HG03439 (cell line): ENCODE measurements at regions not wholly inside any gene's neighbourhood (a gene's known extent, or its start where the extent isn't known, plus 50 kb on each side); places are given as distances from the start of the nearest gene placed in this dataset.
A peak's percentile ranks its signal among the peaks of the same experiment; 100 is the strongest.
"Not testable (repeated sequence)": the region's sequence is repeated elsewhere in the genome, so short reads cannot be mapped to it uniquely, and the experiment has no call there.

Source experiments
- ATAC-seq: cut with Tn5 transposase; IDR thresholded peaks from one replicate; pipeline ENCODE4 v1.9.1; 2021; ENCODE audit warnings: mild to moderate bottlenecking, moderate library complexity; ENCODE audit not compliant: unreplicated experiment

GRCh38 chr1:199184180-199184579 lies 545.3 kb downstream of the PTPRC start:
- no peak for ATAC-seq

GRCh38 chr1:199194862-199195261 lies 556.0 kb downstream of the PTPRC start:
- ATAC-seq = no peak

DNA sequence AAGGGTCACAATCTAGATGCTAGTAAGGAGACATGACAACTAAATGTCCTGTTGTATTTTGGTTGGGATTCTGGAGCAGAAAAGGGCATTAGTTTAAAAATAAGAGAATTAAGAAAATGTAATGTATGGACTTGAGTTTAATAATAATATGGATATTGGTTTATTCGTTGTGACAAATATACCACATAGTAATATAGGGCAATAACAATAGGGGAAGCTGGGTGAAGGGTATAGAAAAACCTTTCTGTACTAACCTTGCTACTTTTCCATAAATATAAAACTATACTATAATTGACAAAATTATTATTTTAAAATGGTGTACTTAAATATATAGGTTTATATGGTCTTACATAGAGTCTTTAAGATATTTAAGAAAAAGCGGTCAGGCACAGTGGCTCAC lies 558.9 kb downstream of the PTPRC start:
- no peak for ATAC-seq

GRCh38 chr1:199202331-199202730 lies 563.5 kb downstream of the PTPRC start:
- ATAC-seq = no peak

- no peak for ATAC-seq
Observed at GRCh38 chr1:199204231-199204630, 565.4 kb downstream of the PTPRC start.

- no peak for ATAC-seq
Observed at GRCh38 chr1:199205740-199206441, 567.1 kb downstream of the PTPRC start.

GRCh38 chr1:199208847-199209246 lies 570.0 kb downstream of the PTPRC start:
- ATAC-seq = no peak

- ATAC-seq = no peak
Observed at GRCh38 chr1:199218065-199218464, 579.2 kb downstream of the PTPRC start.

DNA sequence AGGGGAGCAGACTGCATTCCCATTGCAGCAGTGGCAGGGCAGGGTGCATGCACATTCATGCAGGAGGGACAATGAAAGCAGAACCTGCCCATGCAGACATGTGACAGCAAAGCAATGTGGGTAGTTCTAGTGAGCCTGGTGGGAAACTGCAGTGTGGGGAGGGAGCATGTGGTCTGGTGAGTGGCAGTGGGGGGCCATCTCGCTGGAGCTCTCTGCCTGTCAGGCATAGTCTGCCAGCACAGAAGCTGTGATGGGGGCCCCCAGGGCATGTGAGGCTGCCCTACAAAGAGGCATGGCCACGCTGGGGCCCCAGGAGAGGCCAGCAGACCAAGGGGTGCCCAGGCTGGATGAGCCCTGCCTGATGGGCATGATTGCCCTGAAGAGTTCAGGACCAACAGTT lies 579.7 kb downstream of the PTPRC start:
- no peak for ATAC-seq

DNA sequence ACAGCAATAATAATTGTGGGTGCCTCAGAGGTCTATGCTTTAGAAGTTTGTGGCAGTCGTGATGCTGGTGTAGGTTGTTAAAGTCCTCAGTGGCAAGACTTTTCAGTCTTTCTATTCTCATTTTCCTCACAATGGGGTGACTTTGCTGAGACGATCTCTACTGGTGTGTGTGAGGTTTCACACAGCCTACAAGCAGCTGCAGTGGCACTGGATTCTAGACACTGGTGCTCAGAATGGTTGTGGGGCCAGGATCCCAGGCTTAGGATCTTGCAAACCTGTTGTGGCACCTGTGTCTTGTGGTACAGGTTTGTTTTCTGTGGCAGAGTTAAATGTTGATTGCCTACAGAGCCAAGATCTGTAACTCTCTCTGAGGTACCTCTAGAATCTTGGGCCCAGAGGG lies 581.2 kb downstream of the PTPRC start:
- ATAC-seq = no peak

DNA sequence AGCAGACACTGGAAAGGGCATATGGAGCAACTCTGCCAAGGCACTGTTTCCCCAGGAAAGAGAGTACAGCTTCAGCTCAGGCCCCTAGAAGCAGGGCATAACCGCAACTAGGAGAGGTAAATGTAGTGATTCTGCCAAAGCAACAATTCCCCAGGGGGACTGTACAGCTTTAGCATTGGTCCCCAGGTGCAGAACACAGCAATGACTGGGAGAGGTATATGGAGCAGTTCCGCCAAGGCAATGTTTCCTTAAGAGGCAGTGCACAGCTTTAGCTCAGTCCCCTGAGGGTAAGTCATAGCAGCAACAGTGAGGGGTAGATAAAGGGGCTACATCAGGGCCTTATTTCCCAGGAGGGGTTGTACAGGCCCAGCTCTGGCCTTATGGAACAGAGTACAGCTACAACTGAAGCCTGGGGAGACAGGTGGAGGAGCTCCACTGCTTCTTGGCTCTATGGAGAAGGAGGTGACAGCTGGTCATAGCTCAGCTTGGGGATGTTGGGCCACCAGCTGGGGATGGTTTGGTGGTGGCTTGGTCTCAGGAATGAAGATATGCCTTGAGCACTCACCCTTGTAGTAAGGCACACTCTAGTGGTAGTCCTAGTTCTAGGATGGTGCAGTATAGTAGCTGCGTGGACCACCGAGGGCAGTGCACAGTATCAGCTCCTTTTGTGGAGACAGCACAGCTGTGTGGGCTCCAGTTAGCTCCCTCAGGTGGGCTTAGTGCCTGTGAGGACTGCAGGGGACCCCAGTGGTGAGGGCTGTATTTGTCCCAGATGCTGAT lies 582.7 kb downstream of the PTPRC start:
- ATAC-seq = no peak

DNA sequence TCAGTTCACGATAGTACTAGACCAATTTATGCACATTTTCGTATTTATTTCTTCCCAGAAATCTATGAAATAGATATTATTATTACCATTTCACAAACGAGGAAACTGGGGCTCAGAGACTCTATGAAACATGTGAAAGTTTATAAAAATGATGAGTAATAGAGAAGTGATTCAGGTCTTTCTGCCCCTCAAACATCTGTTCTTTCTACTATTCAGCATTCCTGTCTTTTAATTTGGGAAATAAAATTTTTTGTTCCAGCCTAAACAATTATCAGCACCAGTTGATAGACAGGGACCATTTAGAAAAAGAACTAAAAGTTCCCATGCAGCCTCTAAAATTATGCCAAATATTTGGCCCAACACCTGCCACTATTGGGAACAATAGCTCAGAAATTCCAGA lies 585.1 kb downstream of the PTPRC start:
- no peak for ATAC-seq

GRCh38 chr1:199226163-199226562 lies 587.3 kb downstream of the PTPRC start:
- ATAC-seq = peak; percentile 58

DNA sequence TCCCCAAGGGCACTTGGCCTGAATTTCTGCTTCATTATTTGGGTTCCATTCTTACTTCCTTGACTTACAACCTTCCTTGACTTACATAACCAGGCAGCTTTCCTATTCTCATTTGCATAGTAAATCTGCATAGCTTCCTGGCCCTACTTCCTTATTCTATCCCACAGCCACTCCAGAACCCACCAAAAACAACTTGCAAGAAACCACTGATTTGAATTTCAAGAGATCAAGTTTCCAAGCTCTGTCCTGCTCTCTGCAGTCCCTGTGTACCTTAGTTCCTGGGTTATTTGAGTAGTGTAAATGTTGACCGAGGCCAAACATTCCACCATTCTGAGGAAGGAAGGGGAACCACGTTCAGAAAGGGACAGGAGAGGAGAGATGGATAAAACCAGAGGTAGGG lies 603.3 kb downstream of the PTPRC start:
- no peak for ATAC-seq

GRCh38 chr1:199242601-199243000 lies 603.8 kb downstream of the PTPRC start:
- no peak for ATAC-seq

GRCh38 chr1:199243423-199244061 lies 604.7 kb downstream of the PTPRC start:
- peak; percentile 100 for ATAC-seq

DNA sequence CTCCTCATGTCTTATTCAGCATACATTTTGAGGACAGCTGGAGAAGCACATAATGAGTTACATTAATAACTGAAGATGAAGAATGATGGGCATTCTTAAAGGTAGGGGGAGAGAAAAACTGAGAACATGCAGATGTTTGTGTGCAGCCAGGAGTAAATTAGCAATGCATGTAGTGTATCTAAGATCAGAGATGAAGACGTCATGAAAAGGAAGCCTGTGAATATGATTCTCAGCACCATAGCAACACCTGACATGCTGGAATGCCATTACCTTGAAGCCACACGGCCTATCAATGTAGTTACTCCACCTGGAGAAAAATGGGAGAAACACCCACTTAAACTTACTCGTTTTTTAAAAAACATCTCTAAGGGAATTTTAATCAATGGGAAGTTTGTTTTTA lies 607.1 kb downstream of the PTPRC start:
- no peak for ATAC-seq

DNA sequence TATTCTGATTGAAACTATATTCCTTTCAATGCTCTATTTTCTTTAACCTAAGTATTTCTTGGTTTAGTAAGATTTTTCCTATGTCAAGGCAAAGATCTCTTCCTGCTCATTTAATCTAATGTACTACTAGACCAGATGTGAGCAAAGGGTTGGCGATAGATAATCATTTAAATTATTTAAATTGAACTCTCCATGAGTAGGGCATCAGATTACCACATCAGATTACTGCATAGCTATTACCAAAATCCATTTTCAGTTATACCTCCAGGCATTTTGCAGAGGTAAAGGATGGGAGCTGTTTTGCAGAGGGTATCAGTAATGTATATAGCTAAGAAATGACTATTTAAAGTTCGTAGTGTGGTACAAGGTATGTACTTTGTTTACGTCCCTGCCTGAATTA lies 607.9 kb downstream of the PTPRC start:
- ATAC-seq = no peak

DNA sequence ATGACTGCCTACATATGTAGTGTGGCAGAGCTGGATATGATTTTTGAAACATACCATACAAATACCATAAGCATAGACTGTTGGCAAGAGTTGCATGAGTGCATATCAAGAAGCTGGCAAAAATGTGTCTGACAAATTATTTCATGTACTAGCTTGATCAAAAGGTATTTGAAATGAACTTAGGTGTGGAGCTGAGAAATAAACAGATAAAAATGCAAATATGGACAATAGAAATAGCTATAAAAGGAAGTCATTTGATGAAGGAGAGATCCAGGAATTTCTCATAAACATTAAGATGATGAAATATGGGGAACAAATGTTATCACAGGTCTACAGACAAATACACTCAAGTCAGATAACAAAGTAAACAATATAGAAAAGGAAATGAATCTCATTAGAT lies 609.1 kb downstream of the PTPRC start:
- ATAC-seq = no peak

DNA sequence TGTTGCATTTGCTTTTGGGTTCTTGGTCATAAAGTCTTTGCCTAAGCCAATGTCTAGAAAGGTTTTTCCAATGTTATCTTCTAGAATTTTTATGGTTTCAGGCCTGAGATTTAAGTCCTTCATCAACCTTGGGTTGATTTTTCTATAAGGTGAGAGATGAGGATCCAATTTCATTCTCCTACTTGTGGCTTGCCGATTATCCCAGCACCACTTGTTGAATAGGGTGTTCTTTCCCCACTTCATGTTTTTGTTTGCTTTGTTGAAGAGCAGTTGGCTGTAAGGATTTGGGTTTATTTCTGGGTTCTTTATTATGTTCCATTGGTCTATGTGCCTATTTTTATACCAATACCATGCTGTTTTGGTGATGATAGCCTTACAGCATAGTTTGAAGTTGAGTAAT lies 615.2 kb downstream of the PTPRC start:
- not testable (repeated sequence) for ATAC-seq

- ATAC-seq = no peak
Observed at GRCh38 chr1:199261328-199261727, 622.5 kb downstream of the PTPRC start.

DNA sequence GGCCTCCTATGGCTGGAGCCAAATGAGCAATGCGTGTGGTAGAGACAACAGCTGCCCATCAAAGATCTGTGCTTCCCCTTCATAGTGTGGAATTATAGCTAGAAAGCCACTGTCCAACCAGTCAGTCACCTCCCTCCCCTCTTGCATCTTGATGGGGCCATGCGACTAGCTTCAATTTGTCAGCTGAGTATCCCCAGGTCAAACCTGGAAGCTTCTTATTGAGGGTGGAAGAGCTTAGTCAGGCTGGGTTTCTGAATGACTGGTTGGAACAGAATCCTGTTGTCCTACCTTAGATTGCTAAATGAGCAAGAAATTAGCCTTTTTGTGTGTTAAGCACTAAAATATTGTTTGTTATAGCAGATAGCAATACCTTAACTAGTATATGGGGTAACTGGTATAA lies 625.4 kb downstream of the PTPRC start:
- ATAC-seq = no peak
